RWPE2 (cell line): ENCODE measurements at regions not wholly inside any gene's neighbourhood (a gene's known extent, or its start where the extent isn't known, plus 50 kb on each side); places are given as distances from the start of the nearest gene placed in this dataset.

Source experiments
- ATAC-seq: fragments of 200-7000 bp; cut with Tn5 transposase; 3 replicates; pipeline ENCODE4 v1.9.1; 2021; ENCODE audit warnings: low read depth
- DNase-seq: peaks from one replicate; pipeline ENCODE4 v3.0.0-alpha.2; 2020; ENCODE audit warnings: low spot score
- H3K27ac ChIP-seq: fragments of 450-650 bp; 2 replicates; pipeline ENCODE4 v1.5.1; 2017; ENCODE audit warnings: mild to moderate bottlenecking; ENCODE audit not compliant: poor library complexity, severe bottlenecking
- H3K27me3 ChIP-seq: fragments of 250-450 bp; sonication (Bioruptor Pico); 2 replicates; pipeline ENCODE4 v1.5.1; 2021; ENCODE audit warnings: mild to moderate bottlenecking, moderate library complexity; ENCODE audit not compliant: insufficient read depth, poor library complexity, severe bottlenecking
- H3K36me3 ChIP-seq: fragments of 250-450 bp; sonication (Bioruptor Pico); 2 replicates; pipeline ENCODE4 v1.5.1; 2020; ENCODE audit warnings: low read depth, mild to moderate bottlenecking, moderate library complexity
- H3K4me1 ChIP-seq: fragments of 250-450 bp; sonication (Bioruptor Pico); 2 replicates; pipeline ENCODE4 v1.5.1; 2021; ENCODE audit warnings: mild to moderate bottlenecking, moderate library complexity; ENCODE audit not compliant: insufficient read depth, poor library complexity, severe bottlenecking
- H3K4me3 ChIP-seq: fragments of 250-450 bp; sonication (Bioruptor Pico); 2 replicates; pipeline ENCODE4 v1.5.1; 2021; ENCODE audit warnings: mild to moderate bottlenecking, moderate library complexity; ENCODE audit not compliant: severe bottlenecking
- H3K9me3 ChIP-seq: fragments of 250-450 bp; sonication (Bioruptor Pico); 2 replicates; pipeline ENCODE4 v1.5.1; 2021; ENCODE audit warnings: mild to moderate bottlenecking, moderate library complexity; ENCODE audit not compliant: severe bottlenecking
- TF ChIP-seq, protein P1 (sequence below): fragments of 450-650 bp; IDR thresholded peaks from one replicate; pipeline ENCODE4 v1.5.1; 2017; ENCODE audit warnings: mild to moderate bottlenecking, moderate library complexity; ENCODE audit not compliant: poor library complexity, severe bottlenecking

DNA sequence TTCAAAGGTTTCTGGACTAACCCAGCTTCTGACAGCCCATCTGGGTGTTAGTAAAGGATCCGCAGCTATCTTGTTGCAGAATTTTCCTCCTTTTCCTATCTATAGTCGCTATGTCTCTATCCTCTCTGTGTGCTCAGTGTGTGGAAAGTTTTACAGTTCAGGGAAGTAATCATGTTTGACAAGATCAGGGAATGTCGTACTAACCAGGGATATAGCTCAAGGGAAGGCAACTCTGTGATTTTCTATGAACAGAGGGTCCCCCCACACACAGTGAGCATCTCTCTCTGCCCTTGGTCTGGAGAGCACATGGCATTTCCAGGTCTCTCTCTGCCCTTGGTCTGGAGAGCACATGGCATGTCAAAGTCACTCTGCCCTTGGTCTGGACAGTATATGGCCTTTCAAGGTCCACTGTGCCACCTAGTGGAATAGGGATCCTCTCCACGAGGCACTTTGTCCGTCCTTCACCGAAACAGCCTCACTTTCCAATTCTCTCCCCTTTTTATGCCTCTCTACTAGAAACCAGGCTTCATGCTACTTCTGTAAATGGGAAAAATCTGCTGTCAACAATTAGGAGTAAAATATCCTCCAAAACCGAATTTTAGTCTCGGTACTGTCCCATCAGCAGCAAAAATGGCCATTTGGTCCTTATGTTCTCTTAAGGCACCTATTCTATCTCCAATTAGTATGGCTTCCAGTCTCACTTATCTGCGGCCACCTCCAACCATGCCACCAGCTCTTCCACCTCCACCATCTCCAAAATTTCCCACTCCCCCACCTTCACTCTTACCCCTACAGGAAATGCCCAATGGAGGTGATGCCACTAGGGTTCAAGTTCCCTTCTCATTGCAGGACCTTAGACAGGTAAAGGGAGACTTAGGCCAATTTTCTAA is 88.7 kb downstream of the IGLL5 start:
- Histone ChIP-seq H3K36me3 (no peaks in the 10 kb centered on the region), H3K27me3 (no peaks in the 10 kb centered on the region), H3K9me3 (peaks cover 20% of the 10 kb centered on the region), H3K4me1 (no peaks in the 10 kb centered on the region), H3K27ac (no peak overlapping the region), H3K4me3 (no peak overlapping the region)
- no peak for ATAC-seq
- TF ChIP-seq, protein P1, sequence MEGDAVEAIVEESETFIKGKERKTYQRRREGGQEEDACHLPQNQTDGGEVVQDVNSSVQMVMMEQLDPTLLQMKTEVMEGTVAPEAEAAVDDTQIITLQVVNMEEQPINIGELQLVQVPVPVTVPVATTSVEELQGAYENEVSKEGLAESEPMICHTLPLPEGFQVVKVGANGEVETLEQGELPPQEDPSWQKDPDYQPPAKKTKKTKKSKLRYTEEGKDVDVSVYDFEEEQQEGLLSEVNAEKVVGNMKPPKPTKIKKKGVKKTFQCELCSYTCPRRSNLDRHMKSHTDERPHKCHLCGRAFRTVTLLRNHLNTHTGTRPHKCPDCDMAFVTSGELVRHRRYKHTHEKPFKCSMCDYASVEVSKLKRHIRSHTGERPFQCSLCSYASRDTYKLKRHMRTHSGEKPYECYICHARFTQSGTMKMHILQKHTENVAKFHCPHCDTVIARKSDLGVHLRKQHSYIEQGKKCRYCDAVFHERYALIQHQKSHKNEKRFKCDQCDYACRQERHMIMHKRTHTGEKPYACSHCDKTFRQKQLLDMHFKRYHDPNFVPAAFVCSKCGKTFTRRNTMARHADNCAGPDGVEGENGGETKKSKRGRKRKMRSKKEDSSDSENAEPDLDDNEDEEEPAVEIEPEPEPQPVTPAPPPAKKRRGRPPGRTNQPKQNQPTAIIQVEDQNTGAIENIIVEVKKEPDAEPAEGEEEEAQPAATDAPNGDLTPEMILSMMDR = no peak
- no peak for DNase-seq

DNA sequence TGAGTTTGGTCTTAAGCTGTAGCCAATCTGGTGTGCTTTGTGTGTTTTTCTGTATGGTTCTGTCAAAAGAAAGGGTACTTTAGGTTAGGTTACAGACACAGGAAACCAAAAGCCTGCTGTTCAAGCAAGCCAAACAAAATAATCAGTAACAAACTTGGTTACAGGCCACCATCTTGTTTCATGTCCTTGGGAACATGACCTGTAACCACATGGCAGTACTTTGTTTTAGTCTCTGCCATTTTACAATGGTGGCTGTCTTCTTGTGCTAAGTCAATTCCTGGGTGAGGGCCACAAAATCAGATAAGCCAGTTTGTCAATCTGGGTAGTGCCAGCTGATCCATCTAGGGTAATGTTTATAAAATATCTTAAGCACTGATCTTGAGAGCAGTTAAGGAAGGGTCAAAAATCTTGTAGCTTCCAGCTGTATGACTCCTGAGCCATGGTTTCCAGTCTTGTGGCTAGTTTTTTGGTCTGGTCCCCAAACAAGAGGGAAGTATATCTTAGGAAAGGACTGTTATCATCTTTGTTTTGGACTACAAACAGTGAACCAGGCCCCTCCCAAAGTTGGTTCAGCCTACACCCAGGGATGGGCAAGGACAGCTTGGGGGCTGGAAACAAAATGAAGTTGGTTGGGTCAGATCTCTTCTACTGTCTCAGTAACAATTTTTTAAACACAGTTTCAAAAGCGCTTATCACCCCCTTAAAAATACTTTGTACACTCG is 90.0 kb downstream of the IGLL5 start:
- no peak for DNase-seq
- no peak overlapping the region for H3K4me3 ChIP-seq
- TF ChIP-seq, protein P1 = no peak
- H3K27ac ChIP-seq = no peak overlapping the region
- no peaks in the 10 kb centered on the region for H3K36me3 ChIP-seq
- ATAC-seq = no peak
- no peaks in the 10 kb centered on the region for H3K4me1 ChIP-seq
- no peaks in the 10 kb centered on the region for H3K27me3 ChIP-seq
- peaks cover 26% of the 10 kb centered on the region for H3K9me3 ChIP-seq

DNA sequence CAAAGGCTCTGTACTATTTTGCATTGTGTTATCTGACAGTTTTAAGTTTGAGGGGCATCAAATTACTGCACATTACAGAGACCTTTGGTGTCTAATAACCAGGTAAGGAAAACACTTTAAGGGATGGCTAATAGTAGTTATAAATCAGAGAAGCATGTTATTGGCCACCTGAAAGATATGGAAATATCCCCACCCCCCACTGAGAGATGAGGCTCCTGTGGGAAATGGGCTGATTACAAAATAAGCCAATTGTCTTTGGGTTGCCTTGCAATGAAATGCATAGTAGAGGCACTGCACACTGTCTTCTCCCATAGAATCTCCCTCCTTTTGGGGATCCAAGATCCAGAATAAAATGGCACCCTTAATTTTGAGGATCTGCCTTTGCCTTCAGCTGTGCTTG is 91.0 kb downstream of the IGLL5 start:
- no peak overlapping the region for H3K4me3 ChIP-seq
- no peaks in the 10 kb centered on the region for H3K36me3 ChIP-seq
- DNase-seq (no peak), ATAC-seq (no peak)
- TF ChIP-seq, protein P1 = no peak
- peaks cover 26% of the 10 kb centered on the region for H3K9me3 ChIP-seq
- no peaks in the 10 kb centered on the region for H3K27me3 ChIP-seq
- H3K4me1 ChIP-seq = no peaks in the 10 kb centered on the region
- no peak overlapping the region for H3K27ac ChIP-seq

DNA sequence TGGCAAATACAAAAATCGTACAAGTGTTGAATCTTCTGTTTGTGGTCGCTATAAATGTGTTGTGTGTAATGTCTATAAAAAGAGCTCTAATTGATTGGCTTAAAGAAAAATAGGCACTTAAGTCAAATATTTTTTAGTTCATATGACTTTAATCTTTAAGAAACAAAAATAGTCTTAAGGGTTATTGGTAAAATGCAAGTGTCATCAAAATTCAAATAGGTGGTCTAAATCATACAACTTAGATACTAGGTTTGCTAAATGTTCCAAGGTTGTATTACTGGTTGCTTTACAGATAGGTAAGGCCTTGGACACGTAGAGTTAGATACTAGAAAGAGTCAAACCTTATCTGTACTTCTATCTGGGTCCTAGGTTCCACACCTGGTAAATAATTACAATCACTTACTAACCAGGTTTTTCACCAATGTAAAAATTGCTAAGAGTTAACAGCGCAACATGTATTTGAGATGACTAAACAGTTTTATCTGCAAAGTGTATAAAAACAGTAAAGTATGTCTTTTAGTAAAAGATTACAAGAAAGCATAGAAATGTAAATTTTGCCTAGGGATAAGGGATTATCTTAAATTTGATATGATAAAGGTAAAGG is 91.1 kb upstream of the GNAZ start:
- no peaks in the 10 kb centered on the region for H3K27me3 ChIP-seq
- DNase-seq = no peak
- H3K9me3 ChIP-seq = peaks cover 26% of the 10 kb centered on the region
- TF ChIP-seq, protein P1 = no peak
- no peak overlapping the region for H3K4me3 ChIP-seq
- no peaks in the 10 kb centered on the region for H3K4me1 ChIP-seq
- no peak overlapping the region for H3K27ac ChIP-seq
- no peaks in the 10 kb centered on the region for H3K36me3 ChIP-seq
- ATAC-seq = no peak
